T-helper 9 cell (primary cell): ENCODE measurements at regions not wholly inside any gene's neighbourhood (a gene's known extent, or its start where the extent isn't known, plus 50 kb on each side); places are given as distances from the start of the nearest gene placed in this dataset.

Experiments used
- DNase-seq: peaks from one replicate; pipeline ENCODE4 v3.0.0-alpha.2; 2020

DNA sequence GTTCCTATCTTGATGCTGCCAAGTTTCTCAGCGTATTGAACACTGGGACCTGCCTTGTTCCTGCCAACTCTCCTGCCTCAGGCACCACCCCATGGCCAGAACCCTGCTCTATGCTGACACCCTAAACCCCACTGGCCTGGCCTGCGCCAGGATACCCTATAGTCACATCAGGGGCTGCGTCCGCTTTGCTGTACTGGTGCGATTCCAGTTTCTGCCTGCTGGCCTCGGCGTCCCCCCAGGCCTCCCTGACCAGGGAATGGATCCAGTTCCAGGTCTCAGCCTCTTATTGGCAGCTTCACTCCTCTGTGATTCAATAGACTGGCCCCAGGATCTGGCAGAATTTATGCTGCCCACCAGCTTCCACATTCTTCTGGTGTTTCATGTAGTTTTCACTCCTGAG is 55.0 kb downstream of the GPR6 start:
- DNase-seq = no peak

DNA sequence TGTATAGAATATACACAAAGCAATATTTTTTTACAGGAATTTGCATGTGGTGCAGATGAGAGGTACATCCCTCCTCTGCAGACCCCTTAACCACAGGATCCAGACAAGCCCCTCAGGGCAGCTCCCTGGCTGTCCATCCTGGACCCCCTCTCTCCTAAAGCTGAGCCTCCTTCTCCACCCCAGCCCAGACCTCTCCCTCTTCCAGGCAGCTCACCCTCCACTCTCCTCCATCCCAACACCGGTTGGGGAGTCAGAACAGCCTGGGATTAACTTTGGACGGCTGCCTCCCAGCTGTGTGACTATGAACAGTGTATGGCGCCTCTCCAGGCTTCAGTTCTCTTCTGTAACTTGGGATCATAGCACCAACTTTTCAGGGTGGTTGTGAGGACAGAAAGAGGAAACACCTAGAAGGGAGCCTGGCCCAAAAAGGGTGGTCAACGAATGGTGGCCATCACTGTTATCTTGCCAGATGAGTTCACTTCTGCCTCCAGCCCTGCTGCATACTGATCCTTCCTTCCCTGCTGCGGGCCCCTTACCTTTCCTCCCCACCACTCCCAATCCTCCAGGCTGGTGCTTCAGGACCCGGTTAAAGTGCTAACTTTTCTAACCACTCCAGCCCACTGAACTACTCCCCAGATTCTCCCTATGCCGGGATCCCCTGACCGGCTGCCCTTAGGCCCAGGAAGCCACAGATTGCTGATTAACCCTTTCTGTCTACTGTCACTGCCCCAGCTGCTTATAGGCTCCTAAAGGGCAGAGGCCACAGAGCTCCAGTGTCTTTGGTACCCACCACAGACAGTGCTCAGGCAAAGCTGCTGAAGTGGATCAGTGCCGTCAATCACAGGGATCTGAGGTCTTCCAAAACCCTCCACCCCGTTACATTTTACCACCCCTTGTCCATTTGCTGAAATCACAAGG is 55.9 kb downstream of the GPR6 start:
- no peak for DNase-seq

DNA sequence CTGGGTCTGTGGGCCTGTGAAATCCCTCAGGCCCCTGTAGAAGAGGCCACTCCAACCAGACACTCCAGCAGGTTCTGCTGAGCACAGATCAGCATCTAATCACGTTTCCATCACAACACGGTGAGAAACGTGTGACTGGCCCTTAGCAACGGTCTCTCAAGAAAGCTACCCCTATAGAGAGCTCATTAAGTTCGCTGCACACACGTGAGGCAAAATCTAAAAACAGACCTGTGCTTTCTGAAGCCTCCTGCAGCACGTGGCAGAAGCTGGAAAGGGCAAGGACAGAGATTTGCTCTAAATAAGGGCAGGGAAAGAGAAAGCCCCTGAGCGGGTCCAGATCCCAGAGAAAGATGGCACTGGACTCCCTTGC is 56.5 kb downstream of the GPR6 start:
- no peak for DNase-seq

DNA sequence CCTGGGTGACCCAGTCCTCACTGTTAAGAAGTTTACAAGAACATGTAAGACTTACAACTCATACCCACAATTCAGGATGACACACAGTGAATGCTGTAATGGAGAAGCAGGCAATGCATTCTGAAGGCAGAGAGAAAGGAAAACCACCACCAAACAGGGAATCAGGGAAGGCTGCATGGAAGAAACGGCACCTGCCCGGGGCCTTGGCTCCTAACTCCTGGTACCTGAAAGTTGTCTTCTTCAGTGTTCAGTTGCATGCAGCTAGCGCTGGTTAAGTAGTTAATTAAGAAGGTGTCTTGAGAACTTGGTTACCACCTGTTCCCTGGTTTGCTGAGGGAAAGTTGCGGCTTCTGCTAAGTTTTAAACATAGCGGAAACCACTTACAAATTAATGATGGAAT is 57.2 kb downstream of the GPR6 start:
- no peak for DNase-seq

DNA sequence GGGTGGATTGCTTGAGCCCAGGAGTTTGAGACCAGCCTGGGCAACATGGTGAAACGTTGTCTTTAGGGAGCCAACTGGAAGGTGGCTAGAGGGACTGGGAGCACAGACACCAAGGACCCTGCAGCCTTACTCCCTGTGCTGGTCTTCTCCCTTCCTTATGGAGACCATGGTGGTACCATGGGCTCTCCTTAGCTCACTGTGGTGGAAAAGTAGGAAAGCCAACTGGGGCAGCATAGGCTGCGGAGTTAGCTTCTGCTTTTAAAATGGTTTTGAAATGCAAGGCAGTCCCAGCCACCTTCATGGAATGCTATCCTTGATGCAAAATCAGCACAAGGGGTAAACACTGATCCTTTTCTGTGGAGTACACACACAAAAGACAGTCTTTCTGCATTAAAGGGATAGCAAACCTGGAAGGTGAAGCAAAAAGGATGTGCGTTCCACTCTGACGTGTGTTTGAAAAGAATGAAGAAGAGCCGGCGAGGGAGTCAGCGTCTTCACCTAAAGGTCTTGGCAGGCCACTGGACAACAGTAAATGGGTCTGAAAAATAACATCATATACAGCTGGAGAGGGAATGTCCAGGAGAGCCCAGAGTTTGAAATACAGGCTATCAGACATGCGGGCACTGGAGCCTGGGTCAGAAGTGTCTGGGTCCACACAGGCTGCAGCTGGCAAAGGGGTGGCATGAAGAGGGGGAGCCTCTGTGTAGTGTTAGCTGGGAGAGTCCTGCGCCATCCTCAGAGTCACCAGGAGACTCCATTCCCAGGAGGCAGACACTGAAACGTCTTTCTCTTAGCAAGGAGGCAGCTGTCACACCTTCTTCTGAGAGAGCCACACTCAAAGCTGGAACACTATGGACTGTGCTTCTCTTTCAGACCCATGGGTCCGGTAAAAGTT is 58.5 kb downstream of the GPR6 start:
- DNase-seq = no peak

DNA sequence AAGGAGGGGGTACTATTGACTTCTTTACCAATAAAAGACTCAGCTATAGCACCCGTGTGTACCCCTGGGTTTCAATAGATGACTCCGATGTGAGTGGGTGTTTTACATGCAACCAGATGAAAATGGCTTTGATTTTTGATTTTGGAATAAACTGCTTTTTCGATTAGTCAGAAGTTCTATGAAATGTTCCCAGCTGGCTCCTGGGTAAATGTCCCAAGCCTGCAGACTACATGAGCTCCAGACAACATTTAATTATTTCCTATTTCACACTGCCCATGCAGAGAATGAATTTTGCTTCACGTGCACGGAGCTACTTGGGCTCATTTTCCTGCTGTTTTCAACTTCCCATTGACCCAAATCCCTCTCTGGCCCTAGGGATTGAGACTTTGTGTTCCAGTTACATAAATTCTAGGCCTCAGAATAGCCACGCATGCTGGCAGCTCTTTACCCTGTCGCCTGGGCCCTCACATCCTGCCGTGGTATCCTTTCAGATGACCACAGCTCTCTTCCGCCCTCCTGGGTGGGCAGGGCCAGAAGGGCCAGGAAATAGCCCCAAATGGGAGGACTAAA is 59.7 kb downstream of the GPR6 start:
- no peak for DNase-seq

DNA sequence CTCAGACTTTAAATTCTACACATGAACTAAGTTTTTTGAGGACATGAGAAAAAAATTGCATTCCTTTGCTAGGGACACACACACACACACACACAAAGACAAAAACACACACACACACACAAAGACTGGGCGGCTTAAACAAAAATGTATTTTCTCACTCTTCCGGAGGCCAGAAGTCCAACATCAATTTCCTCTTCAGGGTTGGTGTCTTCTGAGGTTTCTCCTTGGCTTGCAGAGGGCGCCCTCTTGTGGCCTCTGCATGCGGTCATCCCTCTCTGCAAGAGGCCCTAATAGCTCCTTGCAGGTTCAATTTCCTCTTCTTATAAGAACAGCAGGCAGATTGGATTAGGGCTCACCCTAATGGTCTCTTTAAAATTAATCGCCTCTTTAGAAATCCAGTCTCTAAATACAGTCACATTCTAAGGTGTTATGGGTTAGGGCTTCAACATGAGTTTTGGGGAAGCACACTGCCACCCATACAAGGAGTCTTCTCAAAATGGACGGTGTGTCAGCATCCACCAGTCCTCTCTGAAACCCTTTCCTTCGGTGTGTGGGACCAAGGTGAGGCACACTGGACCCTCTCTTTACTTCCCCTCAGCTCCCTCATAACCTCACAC is 61.4 kb downstream of the GPR6 start:
- peak; percentile 71 for DNase-seq

DNA sequence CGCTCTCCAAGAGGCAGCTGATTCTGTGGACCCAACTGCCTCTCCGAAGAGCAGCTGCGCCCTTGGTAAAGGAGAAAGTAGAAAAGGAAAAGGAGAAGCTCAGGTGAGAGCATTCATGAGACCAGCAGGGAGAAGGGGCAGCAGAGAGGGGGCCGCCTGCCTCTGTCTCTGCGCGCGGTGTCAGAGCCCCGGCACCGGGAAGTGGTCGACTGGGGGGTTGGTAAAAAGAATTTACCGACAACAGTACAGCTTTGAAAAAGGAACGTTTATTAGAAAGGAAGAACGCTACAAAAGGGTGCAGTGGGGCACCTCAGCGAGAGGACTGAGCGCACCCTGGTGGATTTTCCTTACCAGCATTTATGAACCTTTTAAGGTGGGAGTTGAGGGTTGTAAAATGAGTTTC is 61.9 kb downstream of the GPR6 start:
- DNase-seq = peak; percentile 4

DNA sequence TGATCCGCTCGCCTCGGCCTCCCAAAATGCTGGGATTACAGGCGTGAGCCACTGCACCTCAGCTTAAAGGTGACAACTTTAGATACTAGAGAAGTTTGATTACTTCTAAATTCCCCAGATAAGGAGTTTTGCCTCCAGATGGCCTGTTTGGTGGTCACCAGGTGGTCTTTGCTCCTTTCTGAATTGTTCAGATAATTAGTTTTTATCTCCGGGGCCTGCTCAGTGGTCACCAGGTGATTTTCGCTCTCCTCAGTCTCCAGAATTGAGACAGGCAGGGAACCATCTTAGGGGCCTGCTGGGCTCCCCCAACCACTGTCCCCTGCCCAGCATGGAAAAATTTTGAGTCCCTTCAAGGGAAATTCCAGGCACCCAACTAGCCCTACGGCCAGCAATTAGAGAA is 62.6 kb downstream of the GPR6 start:
- DNase-seq = no peak

DNA sequence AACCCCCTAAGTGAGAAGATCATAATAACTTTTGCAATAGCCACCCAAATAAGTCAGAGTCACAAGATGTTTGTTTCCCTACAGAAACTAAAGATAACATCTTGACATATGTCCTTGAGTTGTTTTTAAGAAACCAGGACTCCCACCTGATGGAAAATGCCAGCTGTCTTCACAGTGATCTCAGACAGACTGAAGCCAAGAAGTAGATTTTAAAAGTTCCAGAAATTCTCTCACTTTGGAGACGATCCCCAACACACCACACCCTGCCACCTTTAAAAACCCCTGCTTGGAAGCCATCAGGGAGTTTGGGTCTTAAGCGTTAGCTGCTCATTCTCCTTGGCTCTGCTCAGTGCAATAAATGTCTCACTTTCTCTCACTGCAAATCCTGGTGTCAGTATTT is 63.0 kb downstream of the GPR6 start:
- no peak for DNase-seq

DNA sequence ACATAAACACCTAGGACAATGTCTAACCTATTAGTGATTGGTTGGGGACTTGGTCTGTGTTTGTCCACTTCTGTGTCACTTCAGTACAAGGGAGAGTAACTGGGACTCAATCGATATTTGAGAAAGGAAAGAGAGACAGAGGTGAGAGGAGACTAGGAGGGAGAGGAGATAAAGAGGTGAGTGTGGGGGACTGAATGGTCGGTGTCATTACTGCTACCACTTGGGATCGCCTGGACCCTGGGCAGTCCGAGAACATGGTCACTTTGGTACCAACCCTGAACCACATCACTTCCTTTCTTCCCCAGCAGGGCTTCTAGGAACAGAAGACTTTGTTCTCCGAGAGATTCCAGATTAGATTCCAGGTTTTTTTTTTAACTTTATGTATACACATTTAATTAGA is 63.7 kb downstream of the GPR6 start:
- DNase-seq = no peak

DNA sequence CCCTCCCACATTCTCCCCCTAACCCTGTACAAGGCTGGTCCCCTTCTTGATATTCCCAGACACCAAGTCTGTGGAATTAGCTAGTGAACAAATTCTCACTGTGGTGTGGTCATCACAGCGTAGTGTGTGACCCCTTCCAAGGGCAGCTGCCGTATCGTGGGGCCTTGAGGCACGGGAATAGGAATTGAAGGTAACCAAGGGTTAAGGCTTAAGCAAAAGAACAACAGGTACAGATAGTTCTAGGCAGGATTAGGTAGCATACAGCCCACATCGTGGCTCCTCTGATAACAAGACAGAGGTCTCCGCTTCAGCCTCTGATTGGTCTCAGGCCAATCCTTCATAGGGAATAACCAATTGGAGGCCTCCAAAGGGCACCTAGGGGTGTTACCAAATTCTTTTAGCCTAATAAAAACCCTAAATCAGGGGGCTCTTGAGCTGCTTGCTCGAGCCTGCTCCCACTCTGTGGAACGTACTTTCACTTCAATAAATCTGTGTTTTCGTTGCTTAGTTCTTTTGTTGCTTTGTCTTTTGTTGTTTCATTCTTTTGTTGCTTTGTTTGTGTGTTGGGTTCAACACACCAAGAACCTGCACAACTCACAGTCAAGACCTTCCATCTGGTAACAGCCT is 64.7 kb downstream of the GPR6 start:
- no peak for DNase-seq

DNA sequence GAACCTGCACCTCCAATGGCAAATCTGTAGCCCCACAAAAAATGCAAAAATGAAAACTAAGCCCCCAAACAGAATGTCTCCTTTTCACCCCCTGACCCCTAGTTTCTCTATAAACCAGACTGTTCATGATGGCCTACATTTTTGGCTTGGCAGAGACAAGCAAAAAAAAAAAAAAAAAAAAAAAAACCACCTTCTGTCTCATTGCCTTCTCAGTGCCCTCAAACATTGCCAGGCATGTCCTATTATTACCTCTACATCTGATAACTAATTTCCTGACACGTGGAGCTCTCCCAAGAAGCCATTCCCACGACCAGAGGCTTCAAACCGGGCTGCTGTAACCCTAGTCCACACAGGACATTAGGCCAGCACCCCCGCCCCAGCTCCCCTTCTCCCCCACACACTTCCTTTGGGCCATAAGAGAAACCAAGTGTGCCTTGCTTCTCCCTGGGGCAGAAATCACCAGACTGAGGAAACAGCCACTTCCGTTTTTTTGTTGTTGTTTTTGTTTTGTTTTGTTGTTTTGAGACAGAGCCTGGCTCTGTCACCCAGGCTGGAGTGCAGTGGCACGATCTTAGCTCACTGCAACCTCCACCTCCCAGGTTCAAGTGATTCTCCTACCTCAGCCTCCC is 65.4 kb downstream of the GPR6 start:
- no peak for DNase-seq

DNA sequence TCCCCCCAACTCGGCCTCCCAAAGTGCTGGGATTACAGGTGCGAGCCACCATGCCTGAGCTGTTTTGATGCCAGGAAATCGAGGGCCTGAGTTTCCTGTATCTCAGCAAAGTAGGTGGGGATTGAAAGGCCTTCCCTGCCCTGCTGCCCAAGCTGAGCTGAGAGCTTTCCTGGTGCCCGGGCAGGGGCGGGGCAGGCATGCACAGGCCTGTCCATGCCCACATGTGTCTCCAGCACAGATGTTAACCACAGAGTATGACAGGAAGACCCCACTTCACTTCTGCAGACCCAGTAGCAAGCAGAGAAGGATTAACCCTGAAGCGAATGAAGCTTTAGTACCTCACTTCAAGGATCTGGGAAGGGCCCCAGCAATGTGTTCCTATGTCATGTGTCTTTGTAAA is 66.0 kb downstream of the GPR6 start:
- no peak for DNase-seq

DNA sequence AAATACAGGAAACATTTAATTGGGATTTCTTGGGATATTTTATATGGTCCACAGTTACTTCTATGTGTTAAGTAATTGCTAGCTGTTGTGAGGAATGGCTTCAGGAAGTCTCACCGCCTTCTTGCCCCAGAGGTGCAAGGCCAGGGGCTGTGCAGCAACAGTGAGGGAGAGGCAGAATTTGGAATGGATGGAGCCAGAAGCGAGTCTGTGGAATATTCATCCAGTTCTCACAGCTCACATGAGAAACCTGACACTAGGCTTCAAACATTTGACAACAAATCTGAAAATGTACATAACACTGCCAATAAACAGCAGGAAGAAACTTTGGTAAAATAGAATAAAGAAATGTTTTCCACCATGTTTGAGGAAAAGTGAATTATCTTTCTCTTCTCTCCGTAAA is 66.5 kb downstream of the GPR6 start:
- DNase-seq = no peak

DNA sequence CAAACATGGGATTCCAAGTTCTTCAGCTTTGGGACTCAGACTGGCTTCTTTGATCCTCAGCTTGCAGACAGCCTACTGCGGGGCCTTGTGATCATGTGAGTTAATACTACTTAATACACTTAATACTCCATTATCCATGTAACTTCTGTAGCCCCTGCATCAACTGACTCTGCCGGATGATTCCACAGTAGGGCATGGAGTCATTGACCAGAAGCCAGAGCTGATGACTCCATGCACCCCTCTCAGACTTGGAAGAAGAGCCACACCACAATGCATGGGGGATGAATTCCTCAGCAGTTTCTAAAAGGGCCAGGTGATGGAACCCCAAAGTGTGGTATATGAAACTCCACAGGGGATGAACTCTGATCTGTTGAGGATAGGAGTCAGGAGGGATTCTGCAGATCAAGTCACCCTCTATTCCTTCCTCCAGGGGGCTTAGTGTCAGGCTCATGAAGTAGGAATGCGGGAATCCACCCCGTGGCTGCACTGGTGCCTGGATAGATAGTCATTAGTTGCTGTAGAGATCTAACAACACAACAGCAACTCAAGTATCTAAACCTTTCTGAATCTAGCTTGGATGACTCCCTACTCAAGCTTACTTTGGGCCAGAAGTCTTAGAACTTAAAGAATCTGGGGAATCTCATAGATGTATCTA is 70.2 kb downstream of the GPR6 start:
- no peak for DNase-seq

DNA sequence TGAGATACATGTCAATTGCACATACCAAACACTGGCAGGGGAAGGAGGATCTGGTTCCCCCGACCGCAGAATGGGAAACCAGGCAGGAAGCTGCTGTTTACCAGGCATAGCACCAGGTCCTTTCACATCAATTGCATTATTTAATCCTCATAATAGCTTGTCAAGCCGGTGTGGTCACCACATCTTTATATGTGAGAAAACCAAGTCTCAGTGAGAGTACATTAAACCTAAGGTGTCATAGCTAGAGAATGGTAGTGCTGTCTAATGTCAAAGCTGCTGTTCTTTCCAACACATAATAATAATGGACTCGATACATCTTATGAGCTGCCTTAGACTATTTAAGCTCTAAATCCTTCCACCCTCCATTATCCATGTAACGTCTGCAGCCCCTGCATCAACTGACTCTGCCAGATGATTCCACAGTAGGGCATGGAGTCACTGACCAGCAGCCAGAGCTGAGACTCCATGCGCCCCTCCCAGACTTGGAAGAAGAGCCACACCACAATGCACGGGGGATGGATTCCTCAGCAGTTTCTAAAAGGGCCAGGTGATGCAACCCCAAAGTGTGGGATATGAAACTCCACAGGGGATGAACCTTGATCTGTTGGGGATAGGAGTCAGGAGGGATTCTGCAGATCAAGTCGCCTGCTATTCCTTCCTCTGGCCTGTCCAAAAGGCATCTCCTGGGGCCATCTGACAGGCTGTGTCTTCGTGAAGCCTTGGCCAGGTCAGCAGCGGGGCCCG is 71.8 kb downstream of the GPR6 start:
- no peak for DNase-seq
